NCI-H82 (cell line): ENCODE measurements at regions not wholly inside any gene's neighbourhood (a gene's known extent, or its start where the extent isn't known, plus 50 kb on each side); places are given as distances from the start of the nearest gene placed in this dataset.
A peak's percentile ranks its signal among the peaks of the same experiment; 100 is the strongest.
"Not testable (repeated sequence)": the region's sequence is repeated elsewhere in the genome, so short reads cannot be mapped to it uniquely, and the experiment has no call there.

Experiments used
- DNase-seq: peaks from one replicate; lab custom pipeline; 2025; lab: John Stamatoyannopoulos, UW

DNA sequence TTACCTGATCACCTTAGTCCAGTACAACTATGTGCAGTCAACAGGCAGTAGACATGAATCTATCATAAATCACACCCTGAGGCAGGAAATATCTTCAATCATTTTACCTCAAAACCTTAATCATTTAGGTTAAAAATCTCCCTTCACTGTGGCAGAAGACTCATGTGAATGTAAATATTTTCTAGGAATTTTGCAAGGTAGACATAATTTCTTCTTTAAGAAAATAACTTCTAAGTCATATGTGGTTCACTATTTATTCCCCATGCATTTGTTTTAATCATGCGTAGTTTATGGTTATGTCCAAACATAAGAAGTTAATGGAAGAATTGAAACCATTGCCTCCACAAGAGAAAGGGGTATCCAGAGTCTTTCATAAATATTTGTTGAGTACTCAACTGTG lies 97.0 kb downstream of the HMHB1 start:
- DNase-seq, result no peak

DNA sequence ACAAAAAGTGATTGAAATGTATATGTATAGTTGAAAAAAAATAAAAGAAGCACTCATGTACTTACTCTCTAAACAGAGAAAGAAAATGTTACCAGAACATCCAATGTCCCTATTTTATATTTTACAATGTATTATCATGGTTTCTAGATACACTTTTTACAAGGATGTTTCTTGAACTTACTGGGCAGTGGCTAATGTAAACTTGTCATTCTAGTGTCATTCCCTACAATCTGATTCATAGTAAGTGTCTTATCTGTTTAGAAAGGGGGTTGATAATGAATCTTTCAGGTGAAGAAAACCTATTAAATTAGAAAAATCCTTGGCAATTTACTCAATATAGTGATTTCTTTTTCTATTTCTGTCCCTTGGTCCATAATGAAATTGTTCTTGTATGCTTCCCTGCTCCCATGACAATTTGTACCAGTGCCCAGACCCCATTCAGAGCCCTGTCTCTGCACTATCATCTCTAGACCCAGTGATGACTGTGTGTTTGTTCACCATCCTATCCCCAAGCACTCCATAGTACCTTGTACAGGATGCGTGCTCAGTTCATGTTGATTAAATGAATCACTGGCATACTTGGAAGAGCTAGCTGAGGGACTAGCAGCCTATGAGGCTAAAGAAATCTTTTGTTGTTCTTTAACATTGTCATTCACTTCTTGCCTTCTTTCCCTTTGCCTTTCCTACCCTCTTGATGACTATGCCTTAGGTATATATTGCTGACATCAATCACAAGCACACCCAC lies 101.2 kb downstream of the HMHB1 start:
- DNase-seq, result no peak

DNA sequence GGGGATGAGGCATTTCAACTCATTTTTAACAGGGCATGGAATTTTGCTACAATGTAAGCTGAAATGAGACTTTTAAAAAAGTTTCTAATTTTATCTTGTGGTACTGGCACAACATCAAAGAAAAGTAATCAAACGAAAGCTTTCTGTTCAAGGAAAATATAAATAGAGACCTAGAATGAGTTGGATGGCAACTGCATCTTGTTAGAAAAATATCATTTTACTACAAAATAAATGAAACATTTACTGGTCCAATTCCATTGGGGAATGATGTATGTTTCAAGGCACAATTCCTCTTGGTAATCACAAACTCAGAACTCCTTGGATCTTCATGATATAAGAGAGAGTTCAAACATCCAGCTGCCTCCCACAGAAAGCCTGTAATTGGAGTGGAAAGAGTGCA lies 102.8 kb downstream of the HMHB1 start:
- DNase-seq, result no peak

DNA sequence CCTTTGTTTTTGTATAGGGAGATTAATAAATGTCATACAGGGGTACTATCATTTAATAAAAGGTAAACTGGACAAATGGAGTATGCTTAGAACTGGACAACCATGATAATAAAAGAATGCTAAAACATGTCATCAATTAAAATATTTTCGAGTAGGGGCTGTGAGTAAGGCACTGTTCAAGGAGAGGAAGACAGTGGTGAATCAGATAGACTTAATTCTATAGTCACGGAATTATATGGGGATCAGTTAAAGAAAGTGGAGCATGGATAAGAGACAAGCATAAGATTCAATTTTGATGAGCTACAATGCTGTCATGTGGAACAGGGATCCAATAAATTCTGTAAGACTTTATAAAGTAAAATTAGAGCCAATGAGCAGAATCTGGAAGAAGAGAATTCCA lies 104.5 kb downstream of the HMHB1 start:
- no peak for DNase-seq

DNA sequence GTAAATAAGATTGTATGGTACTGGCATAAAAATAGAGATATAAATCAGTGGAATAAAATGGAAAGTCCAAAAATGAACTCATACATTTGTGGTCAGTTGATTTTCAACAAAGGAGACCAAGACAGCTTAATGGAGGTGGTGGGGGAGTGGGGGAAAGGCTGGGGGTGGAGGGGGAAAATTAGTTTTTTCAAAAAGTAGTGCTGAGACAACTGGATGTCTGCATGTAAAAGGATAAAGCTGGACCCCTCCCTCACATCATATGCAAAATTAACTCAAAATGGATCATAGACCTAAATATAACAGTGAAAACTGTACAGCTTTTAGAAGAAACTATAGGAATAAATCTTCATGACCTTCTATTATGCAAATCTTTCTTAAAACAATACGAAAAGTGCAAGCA lies 107.0 kb downstream of the HMHB1 start:
- DNase-seq, result no peak

DNA sequence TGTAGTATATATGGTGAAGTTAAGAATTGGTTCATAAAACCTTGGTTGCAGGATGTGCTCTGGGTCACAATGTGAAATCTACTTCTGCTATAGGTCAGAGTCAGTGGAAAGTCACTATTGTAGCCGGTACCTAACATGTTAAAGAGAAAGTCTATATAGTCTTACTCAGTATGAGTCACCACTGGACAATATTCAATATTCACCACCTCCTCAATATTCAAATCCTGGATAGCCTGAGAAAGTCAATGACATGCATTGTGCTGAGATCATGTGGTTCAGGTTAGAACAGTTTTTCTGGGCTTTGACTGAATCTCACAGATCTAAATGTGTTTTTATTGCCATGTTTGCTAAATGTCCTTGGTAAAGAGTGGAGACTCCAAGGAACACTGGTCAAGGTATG lies 108.8 kb downstream of the HMHB1 start:
- DNase-seq, result no peak

DNA sequence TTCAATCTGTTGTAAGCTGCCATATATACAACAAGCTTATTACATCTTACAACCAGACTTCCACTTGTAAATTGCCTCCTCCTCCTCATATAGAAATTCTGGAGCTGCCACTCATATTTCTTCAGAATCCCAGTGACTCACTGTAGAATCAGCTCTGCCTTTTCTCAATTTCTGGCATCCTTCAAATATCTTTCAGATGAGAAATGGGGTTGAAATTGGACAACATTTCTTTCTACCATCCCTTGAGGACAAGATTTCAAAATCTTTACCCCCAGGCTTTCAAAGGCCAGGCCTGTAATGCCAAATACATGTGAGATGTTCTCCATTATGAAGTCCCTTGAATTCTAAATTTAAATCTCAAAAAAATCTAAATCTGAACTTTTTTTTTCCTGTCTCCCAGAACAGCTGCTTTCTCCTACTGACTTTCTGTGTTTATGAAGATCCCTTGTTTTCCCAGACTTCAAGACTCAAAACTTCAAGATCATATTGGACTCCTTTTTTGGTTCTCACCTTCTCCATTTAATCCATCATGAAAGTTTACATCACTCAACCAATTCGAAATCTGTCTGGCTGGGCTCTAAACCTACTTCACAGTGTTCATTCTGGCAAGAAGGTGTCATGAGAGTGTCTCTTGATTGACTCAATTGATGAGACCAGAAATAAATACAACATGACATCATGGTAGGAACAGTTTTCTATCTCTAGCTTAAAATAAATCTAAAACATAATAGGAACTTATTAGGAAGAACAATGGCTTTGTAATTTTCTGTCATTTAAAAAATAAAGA lies 109.8 kb downstream of the HMHB1 start:
- no peak for DNase-seq

DNA sequence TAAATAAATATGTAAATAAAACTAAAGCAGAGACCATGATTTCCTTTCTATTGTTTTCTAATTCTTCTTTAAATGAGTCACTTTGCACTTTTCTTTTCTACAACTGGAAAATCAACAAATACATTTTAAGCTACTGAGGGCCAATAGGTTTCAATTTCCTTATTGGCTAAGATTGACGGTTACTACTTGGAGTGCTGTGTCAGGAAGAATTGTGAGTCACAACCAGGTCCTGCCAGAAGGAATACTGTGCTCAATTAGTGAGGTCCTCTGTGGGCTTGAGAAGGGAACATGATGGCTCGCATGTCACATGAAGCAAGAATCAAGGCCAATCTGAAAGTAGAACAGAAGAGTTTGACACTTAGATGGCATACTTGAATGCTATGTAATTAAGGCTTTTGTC lies 110.8 kb downstream of the HMHB1 start:
- DNase-seq, result no peak

DNA sequence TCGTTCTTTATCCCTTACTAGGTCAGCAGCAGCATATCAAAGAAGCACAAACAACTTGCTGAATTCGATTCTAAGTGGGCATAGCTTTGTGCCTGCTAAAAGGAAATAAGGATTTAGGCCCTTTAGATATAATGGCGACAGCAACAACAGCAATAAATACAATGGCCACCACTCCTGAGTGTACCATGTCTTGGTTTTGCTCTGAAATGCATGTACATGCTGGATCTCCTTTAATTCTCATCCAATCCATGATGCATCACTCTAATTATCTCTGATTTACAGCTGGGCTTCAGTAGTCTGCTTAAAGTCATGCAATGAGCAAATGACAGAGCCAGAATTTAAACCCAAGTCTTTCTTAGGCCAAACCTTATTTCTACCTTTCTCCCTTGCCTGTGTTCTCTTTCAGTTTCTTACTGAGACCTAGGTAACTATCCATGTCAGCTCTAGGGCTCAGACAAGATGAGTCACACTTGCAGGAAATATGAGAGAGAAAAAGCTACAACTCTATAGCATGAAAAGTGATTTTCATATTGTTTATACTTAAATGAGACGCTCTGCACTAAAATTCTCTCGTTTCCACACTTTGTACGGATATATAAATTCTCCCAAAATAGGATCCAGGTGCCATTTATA lies 111.8 kb downstream of the HMHB1 start:
- no peak for DNase-seq

DNA sequence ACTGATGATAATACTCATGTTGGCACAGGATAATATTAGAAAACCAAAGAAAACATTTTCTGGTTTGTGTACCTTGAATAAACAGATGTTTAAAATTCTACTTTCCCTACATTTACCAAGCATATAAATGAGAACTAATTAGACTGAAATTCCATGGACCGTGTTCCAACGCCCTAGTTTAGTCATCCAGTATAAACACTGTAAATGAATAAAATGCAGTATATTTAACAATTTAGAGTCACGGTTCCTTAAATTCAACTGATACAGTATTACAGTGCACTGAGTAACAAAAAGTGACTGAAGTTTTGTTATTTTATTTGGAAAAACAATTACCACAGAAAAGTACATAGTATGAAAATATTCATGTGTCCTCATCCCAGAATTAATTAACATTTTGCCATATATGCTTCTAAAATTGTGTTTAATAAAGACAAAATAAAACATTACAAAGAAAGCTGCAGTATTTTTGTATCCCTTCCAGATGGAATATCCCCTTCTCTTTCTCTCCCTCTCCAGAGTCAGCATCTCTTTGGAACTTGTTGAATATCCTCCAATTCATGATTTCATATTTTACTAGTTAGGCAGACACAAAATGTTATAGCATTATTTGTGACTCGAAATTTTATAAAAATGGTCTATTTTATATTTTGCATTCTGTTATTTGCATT lies 112.5 kb downstream of the HMHB1 start:
- no peak for DNase-seq

DNA sequence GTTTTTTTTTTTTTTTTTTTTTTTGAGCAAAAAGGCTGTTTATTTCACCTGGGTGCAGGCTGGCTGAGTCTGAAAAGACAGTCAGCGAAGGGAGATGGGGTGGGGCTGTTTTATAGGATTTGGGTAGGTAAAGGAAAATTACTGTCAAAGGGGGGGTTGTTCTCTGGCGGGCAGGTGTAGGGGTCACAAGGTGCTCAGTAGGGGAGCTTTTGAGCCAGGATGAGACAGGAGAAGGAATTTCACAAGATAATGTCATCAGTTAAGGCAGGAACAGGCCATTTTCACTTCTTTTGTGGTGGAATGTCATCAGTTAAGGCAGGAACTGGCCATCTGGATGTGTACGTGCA lies 113.0 kb downstream of the HMHB1 start:
- not testable (repeated sequence) for DNase-seq

DNA sequence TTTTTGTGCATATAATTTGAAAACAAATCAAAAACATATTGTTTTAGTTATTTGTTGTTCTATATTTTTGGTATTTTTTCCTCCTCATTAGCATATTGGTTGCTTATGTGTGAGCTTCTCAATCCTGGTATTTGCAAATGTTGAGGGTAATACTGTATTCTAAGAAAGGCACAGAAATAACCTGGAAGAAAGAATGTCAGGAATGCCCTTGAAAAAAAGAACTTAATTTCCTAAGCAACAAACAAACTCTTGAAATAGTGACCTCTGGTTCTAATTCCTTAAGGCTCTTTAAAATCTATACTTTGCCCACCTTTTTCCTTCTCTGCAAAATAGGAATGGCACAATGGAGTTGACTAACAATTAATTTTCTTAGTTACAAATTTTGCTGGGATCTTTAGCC lies 117.5 kb downstream of the HMHB1 start:
- DNase-seq, result no peak

DNA sequence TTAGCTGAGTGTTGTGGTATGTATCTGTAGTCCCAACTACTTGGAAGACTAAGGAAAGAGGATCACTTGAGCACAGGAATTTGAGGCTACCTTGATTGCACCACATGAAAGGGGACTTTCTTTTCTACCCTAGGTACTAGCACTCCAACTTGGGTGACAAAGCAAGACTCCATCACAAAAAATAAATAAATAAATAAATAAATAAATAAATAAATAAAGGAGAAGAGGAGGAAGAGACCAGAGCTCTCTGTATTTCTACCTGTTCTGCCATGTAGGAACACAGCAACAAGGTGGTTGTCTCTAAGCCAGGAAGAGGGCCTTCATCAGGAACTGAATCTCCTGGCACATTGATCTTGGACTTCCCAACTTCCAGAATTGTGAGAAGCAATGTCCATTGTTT lies 118.6 kb downstream of the HMHB1 start:
- no peak for DNase-seq

DNA sequence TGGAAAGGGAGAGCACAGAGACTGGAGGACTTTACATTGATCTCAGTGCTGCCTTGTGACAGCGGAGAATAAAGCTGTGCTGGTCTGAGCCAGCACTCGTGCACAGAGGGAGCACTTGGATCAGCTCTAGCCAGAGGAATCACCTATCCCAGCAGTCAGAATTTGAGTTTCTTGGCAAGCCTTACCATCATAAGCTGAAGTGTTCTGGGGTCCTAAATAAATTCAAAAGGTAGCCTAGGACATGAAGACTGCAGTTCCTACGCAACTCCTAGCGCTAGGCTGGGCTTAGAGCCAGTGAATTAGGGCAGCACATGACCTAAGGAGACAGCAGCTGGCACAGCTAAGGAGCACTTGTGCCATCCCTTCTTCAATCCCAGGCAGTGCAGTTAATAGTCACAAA lies 119.5 kb downstream of the HMHB1 start:
- DNase-seq, result peak; percentile 5

DNA sequence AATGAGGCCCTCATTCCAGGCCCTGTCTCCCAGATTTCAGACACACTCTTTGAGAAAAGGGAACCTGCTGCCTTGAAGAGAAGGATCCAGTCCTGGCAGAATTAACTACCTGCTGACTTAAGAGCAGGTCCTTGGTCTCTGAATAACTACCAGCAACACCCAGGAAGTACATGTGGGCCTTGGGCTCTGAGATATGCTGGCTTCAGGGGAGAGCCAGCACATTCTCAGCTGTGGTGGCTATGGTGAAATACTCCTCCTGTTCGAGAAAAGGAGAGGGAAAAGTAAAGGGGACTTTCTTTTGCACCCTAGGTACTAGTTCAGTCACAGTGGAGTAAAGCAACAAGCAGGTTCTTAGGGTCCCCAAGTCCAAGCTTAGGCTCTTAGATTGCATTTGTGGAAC lies 120.0 kb downstream of the HMHB1 start:
- DNase-seq, result no peak

DNA sequence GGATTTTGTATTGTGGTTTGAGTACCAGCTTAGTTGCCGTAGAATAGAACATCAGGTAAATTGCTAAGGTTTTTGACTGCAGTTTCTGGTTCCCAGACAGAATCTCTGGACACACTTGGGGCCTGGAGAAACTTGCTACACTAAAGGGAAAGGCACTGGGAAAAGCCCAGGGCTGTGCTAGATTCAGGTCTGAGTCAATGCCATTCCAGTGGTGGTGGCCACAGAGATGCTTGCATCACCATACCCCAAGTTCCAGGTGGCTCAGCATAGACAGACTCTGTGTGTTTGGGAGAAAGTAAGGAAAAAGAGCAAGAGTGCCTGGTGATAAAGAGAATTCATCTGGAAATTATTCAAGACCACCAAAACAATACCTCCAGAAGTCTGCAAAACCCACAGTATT lies 120.6 kb downstream of the HMHB1 start:
- no peak for DNase-seq

DNA sequence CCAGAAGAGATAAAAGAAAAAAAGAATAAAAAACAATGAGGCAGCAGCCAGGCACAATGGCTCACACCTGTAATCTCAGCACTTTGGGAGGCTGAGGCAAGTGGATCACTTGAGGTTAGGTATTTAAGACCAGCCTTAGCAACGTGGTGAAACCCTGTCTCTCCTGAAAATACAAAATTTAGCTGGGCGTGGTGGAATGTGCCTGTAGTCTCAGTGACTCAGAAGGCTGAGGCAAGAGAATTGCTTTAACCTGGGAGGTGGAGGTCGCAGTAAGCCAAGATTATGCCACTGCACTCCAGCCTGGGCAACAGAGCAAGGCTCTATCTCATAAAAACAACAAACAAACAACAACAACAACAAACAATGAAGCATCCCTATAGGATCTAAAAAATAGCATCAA lies 121.5 kb downstream of the HMHB1 start:
- DNase-seq, result no peak

DNA sequence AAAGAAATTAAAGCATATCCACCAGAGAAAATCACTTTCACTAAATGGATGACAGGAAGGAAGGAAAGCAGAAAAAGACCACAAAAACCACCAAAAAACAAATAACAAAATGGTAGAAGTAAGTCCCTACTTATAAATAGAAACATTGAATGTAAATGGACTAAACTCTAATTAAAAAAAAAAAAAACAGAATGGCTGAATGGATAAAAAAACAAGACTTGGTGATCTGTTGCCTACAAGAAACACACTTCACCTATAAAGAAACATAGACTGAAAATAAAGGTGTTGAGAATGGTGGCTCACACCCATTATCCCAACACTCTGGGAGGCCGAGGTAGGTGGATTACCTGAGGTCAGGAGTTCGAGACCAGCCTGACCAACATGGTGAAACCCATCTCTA lies 122.9 kb downstream of the HMHB1 start:
- DNase-seq, result no peak

DNA sequence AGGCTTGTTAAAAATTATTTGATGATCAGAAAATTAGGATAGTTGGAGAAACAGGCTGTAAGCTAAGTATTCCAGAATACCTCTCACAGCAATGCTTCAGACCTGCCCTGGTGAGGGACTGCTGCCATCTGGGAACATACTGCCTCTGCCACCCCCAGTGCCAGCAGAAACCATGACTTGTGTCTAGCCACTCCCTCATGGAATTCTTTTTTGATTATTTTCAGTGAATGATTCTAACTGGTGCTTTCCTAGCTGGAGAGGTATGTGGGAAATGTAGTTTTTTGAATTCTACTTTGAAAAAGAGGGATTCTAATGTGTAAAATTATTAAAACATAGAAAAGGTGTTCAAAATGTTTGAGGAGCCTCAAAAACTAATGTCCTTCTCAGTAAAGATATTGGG lies 126.3 kb downstream of the HMHB1 start:
- no peak for DNase-seq

DNA sequence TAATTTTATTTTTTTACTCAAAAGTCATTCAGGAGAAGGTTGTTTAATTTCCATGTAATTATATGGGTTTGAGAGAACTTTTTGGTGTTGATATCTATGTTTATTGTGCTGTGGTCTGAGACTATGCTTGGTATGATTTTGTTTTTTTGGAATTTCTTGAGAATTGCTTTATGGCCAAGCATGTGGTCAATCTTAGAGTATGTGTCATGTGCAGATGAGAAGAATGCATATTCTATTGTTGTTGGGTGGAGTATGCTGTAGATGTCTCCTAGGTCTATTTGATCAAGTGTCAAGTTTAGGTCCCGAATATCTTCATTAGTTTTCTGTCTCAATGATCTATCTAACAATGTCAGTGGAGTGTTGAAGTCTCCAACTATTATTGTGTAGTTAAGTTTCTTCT lies 134.9 kb downstream of the HMHB1 start:
- no peak for DNase-seq

DNA sequence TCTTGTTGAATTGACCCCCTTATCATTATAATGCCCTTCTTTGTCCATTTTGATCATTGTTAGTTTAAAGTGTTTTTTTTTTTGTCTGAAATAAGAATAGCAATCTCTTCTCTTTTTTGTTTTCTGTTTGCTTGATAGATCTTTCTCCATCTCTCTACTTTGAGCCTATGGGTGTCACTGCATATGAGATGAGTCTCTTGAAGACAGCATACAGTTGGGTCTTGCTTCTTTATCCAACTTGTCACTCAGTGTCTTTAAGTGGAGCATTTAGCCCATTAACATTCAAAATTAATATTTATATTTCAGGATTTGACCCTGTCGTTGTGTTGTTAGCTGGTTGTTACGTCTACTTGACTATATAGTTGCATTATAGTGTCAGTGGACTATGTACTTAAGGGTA lies 135.4 kb downstream of the HMHB1 start:
- no peak for DNase-seq

DNA sequence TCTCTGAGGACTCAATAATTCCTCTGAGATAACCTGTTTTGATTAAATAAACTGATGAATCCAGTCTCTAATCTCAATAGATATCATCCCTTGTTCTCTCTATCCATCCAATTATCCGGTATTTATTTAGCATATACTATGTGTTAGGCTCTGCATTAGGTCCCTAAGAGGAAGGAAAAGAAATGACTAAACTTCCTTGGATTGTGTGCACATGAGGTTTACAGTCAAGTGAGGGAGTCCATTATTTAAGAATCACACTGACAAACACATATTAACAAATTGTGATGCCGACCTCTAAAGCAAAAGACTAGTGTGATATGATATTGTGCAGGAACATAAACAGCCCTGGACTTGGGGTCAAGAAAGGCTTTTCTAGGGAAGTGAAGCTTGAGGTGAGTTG lies 140.8 kb downstream of the HMHB1 start:
- DNase-seq, result no peak

DNA sequence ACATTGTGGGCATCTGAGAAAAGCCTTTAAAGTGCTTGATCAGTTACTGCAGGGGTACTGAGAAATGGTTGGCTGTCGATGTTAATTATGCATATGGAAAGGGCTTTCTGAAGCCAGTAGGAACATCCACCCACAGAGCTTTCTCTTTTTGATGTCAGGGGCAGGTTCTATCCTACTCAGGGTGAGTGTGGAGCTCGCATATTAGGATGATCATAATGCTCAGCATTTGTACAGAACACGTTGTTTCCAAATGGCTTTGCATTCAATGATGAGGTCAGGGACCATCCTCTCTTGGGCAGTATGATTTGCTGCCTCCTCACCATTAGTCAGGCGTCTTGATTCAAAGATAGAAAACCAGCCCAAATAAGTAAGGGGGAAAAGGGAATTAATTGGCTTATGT lies 141.9 kb downstream of the HMHB1 start:
- no peak for DNase-seq
